Ovary (tissue), 3 donors: ENCODE measurements at regions not wholly inside any gene's neighbourhood (a gene's known extent, or its start where the extent isn't known, plus 50 kb on each side); places are given as distances from the start of the nearest gene placed in this dataset.

Experiments used
- POLR2A ChIP-seq: fragments of 450-650 bp; IDR thresholded peaks from one replicate; pipeline ENCODE4 v1.6.1; 2017; ENCODE audit warnings: antibody characterized with exemption, mild to moderate bottlenecking, moderate library complexity
- TF ChIP-seq, protein P1 (sequence below), 3 donors: fragments of 450-650 bp in 2 of 3; fragments of 200-600 bp in 1 of 3; IDR thresholded peaks; one replicate each; pipeline versions ENCODE4 v1.5.1 to v1.8.0; 2016 to 2022; ENCODE audit warnings: antibody characterized with exemption in 3 of 3, mild to moderate bottlenecking in 1 of 3
- donor health status: DM: no; HTN: no; CAD: no.

GRCh38 chr2:226126104-226126503 lies 673.5 kb downstream of the IRS1 start:
- TF ChIP-seq, protein P1, sequence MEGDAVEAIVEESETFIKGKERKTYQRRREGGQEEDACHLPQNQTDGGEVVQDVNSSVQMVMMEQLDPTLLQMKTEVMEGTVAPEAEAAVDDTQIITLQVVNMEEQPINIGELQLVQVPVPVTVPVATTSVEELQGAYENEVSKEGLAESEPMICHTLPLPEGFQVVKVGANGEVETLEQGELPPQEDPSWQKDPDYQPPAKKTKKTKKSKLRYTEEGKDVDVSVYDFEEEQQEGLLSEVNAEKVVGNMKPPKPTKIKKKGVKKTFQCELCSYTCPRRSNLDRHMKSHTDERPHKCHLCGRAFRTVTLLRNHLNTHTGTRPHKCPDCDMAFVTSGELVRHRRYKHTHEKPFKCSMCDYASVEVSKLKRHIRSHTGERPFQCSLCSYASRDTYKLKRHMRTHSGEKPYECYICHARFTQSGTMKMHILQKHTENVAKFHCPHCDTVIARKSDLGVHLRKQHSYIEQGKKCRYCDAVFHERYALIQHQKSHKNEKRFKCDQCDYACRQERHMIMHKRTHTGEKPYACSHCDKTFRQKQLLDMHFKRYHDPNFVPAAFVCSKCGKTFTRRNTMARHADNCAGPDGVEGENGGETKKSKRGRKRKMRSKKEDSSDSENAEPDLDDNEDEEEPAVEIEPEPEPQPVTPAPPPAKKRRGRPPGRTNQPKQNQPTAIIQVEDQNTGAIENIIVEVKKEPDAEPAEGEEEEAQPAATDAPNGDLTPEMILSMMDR (IDR thresholded peaks at IDR 0.05), result no peak
- no peak for TF ChIP-seq POLR2A
